ENCODE measurements at regions not wholly inside any gene's neighbourhood (a gene's known extent, or its start where the extent isn't known, plus 50 kb on each side); places are given as distances from the start of the nearest gene placed in this dataset.
A peak's percentile ranks its signal among the peaks of the same experiment; 100 is the strongest.

- no peak for DNase-seq
Observed at GRCh38 chr3:40962721-40963120, 236.6 kb upstream of the CTNNB1 start.

- no peak for DNase-seq
Observed at GRCh38 chr3:40968666-40969065, 230.6 kb upstream of the CTNNB1 start.

- DNase-seq: no peak
Observed at GRCh38 chr3:40969341-40969740, 230.0 kb upstream of the CTNNB1 start.

GRCh38 chr3:40969756-40970466, 229.4 kb upstream of the CTNNB1 start:
- DNase-seq: no peak

- DNase-seq: no peak
Observed at GRCh38 chr3:40971191-40972168, 227.8 kb upstream of the CTNNB1 start.

- no peak for DNase-seq
Observed at GRCh38 chr3:40972350-40972749, 227.0 kb upstream of the CTNNB1 start.

GRCh38 chr3:40973141-40973540, 226.2 kb upstream of the CTNNB1 start:
- DNase-seq: no peak

GRCh38 chr3:40975711-40976121, 223.6 kb upstream of the CTNNB1 start:
- DNase-seq: no peak

- DNase-seq: no peak
Observed at GRCh38 chr3:40976241-40976640, 223.1 kb upstream of the CTNNB1 start.

- DNase-seq: no peak
Observed at GRCh38 chr3:40978442-40978841, 220.9 kb upstream of the CTNNB1 start.

- no peak for DNase-seq
Observed at GRCh38 chr3:40979962-40980361, 219.3 kb upstream of the CTNNB1 start.

GRCh38 chr3:40980467-40980866, 218.8 kb upstream of the CTNNB1 start:
- DNase-seq: no peak

GRCh38 chr3:40985195-40985594, 214.1 kb upstream of the CTNNB1 start:
- DNase-seq: peak; percentile 73

GRCh38 chr3:40988468-40988867, 210.8 kb upstream of the CTNNB1 start:
- DNase-seq: no peak

- DNase-seq: no peak
Observed at GRCh38 chr3:40989141-40990061, 209.9 kb upstream of the CTNNB1 start.

GRCh38 chr3:40990062-40990456, 209.2 kb upstream of the CTNNB1 start:
- no peak for DNase-seq

- no peak for DNase-seq
Observed at GRCh38 chr3:40992023-40992422, 207.3 kb upstream of the CTNNB1 start.

GRCh38 chr3:40994611-40995010, 204.7 kb upstream of the CTNNB1 start:
- DNase-seq: no peak

GRCh38 chr3:40995271-40995670, 204.0 kb upstream of the CTNNB1 start:
- DNase-seq: no peak

- DNase-seq: no peak
Observed at GRCh38 chr3:40996382-40996781, 202.9 kb upstream of the CTNNB1 start.

GRCh38 chr3:40996827-40997710, 202.2 kb upstream of the CTNNB1 start:
- no peak for DNase-seq

Measured in NCI-H82 (cell line).